Retina (tissue), 1 donor: ENCODE measurements at regions not wholly inside any gene's neighbourhood (a gene's known extent, or its start where the extent isn't known, plus 50 kb on each side); places are given as distances from the start of the nearest gene placed in this dataset.
"Not testable (repeated sequence)": the region's sequence is repeated elsewhere in the genome, so short reads cannot be mapped to it uniquely, and the experiment has no call there.

Source experiments
- DNase-seq: peaks from one replicate; pipeline ENCODE4 v3.0.0-alpha.2; 2016

DNA sequence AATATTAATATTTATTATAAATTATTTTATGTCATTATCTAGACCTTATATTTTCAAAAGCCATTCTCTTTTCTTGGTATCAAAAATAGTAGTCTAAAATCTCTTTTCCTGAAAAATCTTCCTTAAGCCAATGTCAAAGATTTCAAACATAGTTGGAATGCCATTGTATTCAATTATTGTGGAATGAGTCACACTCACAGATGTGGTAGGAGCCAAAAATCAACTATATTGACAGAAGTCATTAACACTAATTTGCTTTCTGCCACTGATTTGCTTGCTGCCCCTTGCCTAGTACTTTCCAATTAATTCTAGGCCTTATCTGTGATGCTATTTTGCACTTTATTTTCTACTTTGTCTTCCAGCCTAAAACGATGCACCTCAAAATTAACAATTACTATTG is 1326.3 kb upstream of the GJE1 start:
- DNase-seq: no peak

DNA sequence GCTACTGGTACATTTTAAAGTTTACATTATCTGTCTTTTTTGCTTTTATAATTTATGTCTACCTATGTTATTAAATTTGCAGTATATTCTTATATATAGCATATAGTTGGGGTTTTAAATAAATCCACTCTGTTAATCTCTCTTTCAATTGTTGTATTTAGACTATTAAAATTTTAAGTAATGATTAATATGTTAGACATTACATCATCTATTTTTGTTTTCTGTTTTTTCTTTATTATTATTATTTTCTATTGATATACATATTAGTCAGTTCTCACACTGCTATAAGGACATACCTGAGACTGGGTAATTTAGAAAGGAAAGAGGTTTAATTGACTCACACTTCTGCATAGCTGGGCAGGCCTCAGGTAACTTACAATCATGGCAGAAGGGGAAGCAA is 1338.2 kb upstream of the GJE1 start:
- no peak for DNase-seq

GRCh38 chr6:140790109-140790508 is 1342.6 kb upstream of the GJE1 start:
- no peak for DNase-seq

DNA sequence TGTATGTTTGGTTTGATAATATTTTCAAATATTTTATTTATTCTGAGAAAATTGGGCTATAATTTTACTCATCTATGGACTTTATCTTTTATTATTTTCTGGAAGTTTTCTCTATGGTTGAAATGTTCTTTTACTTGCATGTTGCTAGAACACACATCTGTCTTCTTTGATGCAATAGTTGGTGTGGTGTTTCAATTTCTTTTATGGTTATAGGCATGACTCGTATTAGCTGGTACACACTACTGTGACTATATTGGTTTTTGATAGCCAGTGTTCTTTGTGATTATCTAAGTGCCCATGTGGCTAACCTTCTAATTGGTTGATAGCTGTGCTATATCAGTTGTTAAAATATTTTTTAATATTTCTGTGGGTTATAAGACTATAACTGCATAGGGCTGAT is 1343.3 kb upstream of the GJE1 start:
- DNase-seq: no peak

DNA sequence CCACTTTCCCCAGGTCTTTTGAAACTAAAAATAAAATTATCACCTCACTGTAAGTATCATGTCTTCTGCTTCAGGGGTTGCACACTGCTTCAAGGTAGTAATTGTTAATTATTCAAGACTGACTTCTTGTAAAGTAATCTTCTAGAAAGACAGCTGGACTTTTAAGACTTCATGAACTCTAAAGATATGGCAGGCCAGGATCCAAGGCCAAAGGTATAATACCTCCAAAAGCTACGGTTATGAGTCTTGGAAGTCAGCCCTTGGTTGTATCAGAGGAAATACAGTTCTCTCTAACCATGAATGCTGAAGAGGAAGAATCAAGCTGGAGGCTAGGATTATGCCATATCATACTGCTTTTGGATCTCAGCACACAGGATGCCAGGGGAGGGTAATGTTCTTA is 1346.8 kb upstream of the GJE1 start:
- no peak for DNase-seq

DNA sequence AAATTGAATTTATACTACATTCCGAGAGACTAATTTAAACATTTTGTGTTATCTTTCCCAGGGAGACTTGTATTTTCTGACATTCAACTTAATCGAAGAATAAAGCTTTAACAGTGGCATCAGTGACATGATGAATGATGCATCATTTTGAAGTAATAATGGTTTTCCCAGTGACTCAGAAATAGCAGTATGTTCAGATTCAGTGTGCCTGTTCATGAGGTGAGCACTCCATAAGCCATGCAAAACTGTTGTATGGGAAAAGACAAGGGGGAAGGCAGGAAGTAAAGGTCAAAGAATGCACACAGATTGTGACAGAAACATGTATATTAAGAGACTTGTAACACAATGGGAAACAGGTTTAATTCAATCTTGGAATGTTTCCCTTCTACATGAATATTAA is 1348.2 kb upstream of the GJE1 start:
- DNase-seq: no peak

DNA sequence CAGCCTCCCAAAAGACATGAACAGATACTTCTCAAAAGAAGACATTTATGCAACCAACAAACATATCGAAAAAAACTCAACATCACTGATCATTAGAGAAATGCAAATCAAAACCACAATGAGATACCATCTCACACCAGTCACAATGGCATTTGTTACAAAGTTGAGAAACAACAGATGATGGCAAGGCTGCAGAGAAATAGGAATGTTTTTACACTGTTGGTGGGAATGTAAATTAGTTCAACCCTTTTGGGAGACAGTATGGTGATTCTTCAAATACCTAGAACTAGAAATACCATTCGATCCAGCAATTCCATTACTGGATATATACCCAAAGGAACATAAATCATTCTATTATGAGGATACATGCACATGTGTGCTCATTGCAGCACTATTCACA is 1349.2 kb upstream of the GJE1 start:
- not testable (repeated sequence) for DNase-seq

GRCh38 chr6:140782941-140783340 is 1349.8 kb upstream of the GJE1 start:
- no peak for DNase-seq

DNA sequence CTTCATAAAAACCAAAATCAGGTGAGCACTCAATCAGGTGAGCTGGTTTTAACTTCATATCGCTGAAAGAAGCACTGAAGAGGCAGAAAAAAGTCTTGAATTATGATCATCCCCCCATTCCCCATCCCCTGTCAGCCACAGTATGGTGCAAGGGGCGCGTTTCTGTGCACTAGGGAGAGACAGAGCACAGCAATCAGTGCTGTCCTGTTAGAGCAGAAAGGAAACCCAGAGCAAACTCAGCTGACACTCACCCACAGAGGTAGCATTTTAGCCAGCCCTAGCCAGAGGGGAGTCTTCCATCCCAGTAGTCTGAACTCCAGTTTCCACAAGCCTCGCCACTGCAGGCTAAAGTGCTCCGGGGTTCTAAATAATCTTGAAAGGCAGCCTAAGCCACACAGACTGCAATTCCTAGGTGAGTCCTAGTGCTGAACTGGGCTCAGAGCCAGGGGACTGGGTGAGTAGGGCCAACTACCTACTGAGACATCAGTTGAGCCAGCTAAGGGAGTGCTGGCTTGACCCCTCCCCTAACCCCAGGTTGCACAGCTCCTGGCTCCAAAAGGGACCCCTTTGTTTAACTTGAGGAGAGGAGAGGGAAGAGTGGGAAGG is 1352.6 kb upstream of the GJE1 start:
- no peak for DNase-seq

- no peak for DNase-seq
Measured at GRCh38 chr6:140779341-140779740, 1353.4 kb upstream of the GJE1 start.

- DNase-seq: no peak
Measured at GRCh38 chr6:140777780-140778179, 1354.9 kb upstream of the GJE1 start.

DNA sequence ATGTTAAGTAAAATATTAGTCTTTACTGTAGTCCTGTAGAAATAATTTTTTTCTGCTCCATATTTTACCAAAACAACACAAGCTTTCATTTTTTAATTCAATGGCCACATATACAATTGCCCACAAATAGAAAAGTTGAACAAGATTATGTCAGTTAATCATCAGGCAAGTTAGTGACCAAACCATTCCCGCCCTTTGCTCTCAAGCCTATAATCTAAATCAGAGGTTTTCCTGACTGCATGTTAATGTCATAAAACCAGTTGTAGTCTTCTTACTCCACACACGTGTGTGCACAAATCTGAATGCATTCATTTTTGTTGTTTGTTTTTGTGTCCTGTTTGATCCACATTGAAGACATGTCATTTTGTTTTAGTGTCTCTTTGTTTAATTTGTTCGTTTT is 1357.7 kb upstream of the GJE1 start:
- DNase-seq: no peak

DNA sequence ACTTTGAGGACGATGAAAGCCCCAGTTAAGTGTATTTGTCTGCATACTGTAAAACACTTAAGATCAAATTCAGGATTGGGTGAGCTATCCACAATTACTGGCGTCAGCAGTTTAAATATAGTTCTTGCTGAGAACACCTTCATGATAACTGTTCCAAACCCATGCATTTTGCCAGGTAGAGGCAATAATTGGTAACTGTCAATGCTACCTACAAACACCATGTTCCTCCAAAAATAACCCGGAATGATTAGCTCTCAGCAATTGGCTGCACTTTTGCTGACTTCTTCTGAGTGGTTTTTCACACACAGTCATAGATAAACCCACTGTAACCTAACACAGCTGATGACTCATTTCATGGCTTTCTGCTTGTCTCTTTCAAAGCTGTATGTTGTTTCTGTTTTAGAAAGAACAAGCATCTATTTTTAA is 1358.6 kb upstream of the GJE1 start:
- DNase-seq: no peak

DNA sequence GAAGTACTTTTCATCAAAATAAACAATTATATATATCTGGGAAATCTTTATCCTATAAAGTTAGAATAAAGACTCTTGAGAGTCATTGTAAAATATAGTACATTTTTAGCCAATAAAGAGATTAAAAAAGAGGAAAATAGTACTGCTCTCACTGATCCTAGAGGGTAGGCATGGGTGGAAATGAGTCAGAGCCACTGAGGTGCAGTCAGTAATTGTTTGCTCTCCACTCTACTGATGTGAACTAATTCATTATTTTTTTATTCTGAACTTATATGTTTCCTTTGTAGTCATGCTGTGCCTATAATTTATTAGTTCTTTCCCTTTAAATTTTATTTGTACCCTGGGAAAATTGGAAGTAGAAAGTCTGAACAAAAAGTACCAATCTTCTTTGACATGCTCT is 1359.4 kb upstream of the GJE1 start:
- DNase-seq: no peak

- DNase-seq: no peak
Measured at GRCh38 chr6:140772576-140772975, 1360.1 kb upstream of the GJE1 start.

DNA sequence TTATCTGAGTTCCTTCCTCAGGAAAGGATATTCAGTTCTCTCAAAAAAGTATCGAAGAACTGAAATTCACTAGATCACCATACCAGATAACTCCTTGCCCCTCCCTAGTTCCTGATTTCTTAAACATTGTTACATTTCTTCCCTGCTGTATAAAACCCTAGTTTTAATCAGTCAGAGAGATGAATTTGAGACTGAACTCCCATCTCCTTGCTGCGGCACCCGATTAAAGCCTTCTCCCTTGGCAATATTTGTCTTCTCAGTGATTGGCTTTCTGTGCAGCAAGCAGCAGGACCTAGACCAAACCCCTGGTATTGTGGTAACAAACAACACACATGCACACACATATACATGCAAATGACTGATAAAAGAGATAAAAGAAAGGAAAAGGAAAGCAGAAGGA is 1364.6 kb upstream of the GJE1 start:
- no peak for DNase-seq

GRCh38 chr6:140766999-140767398 is 1365.7 kb upstream of the GJE1 start:
- no peak for DNase-seq

DNA sequence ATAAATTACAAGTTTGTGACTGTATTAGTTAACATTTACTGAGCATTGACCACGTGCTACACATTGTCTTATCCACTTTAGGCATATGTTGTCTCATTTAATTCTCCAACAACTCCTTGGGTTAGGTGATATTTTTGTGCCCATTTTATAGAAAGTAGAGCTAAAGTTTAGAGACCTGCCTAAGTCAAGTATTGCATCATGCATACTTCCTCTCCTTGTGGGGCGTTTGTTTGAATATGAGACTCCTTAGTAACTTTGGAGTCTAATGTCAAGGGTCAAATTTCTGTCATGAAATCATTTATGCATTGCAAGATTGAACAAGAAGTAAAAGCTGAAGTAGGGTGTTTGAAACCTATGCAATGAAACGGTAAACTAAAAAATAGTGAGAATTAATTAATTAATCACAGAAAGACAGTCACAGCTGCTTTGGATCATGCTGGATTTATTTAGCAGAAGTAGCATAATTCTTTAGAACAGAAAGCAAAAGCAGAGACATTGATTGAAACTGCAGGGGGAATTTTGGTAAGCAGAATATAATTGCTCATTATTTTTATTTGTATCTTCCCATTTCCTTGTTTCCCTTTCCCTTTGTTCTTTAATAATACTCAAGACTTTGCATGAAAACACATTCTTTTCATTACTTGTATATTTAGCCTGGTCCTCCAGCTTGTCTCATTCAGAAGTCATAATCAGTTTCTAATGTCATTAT is 1374.4 kb upstream of the GJE1 start:
- DNase-seq: no peak

- DNase-seq: no peak
Measured at GRCh38 chr6:140752234-140752633, 1377.8 kb upstream of the CITED2 start.

- no peak for DNase-seq
Measured at GRCh38 chr6:140747114-140747513, 1372.7 kb upstream of the CITED2 start.

DNA sequence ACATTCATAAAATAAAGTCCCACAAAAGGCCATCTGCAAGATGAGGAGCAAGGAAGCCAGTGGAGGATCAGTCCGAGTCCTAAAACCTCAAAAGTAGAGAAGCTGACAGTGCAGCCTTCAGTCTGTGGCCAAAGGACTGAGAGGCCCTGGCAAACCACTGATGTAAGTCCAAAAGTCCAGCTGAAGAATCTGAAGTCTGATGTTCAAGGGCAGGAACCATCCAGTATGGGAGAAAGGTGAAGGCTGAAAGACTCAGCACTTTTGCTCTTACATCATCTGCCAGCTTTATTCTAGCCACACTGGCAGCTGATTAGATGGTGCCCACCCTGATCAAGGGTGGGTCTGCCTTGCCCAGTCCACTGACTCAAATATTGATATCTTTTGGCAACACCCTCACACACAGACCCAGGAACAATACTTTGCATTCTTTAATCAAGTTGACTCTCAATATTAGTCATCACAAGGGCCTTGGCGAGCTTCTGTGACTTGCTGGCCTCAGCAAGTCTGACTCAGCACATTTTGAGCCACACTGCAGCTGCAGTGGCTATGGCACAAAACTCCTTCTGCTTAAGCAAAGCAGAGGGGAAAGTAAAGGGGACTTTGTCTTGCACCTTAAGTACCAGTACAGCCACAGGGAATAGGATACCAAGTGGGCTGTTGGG is 1370.3 kb upstream of the CITED2 start:
- DNase-seq: no peak

- peak; percentile 13 for DNase-seq
Measured at GRCh38 chr6:140736231-140736630, 1361.8 kb upstream of the CITED2 start.

- DNase-seq: no peak
Measured at GRCh38 chr6:140732991-140733390, 1358.5 kb upstream of the CITED2 start.

DNA sequence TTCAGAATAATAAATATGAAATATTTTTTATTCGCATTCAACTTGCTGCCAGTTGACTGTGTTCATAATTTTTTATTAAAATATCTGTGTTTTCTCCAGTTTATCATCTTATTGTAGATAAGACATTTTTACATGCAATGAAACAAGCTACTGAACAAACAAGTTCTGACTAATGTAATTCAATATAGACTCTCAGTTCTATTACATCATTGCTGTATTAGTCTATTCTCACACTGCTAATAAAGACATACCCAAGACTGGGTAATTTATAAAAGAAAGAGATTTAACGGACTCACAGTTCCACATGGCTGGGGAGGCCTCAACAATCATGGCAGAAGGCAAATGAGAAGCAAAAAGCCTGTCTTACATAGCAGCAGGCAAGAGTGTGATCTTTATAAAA is 1357.7 kb upstream of the CITED2 start:
- no peak for DNase-seq

DNA sequence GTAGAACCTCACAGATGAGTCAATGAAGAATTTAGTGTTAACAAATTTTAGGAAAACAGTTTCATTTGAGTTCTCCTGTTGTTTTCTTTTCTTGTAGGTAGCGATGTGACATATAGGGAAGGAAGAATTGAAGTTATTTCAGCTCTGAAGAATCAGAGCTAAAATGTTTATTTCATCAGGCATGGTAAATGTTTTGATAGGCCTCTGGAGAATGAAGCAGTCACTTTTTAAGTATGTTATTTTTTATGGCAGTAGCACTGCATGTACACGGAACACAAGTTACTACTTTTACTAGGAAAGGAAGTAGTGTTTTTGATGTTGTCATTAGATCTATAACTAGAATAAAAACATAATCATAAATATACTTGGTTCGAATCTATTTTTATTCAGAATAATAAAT is 1357.3 kb upstream of the CITED2 start:
- no peak for DNase-seq
